Stimulated activated naive CD8-positive, alpha-beta T cell treated with anti-CD3 and anti-CD28 coated beads, Interleukin-15, Interleukin-2, amounts not matched to agents 100 ng/mL and 50 ng/mL, for 24 hours (primary cell): ENCODE measurements at regions not wholly inside any gene's neighbourhood (a gene's known extent, or its start where the extent isn't known, plus 50 kb on each side); places are given as distances from the start of the nearest gene placed in this dataset.

Source experiments
- H3K27ac Mint-ChIP-seq: one replicate; pipeline ENCODE4 v1.8.0; 2021; ENCODE audit warnings: mild to moderate bottlenecking, mixed read lengths
- H3K27me3 Mint-ChIP-seq: one replicate; pipeline ENCODE4 v1.8.0; 2021; ENCODE audit warnings: mixed read lengths
- H3K36me3 Mint-ChIP-seq: one replicate; pipeline ENCODE4 v1.8.0; 2021; ENCODE audit warnings: low read depth, mixed read lengths
- H3K4me1 Mint-ChIP-seq: one replicate; pipeline ENCODE4 v1.8.0; 2021; ENCODE audit warnings: low read depth, mixed read lengths
- H3K4me3 Mint-ChIP-seq: one replicate; pipeline ENCODE4 v1.8.0; 2021; ENCODE audit warnings: mild to moderate bottlenecking, mixed read lengths
- H3K9me3 Mint-ChIP-seq: one replicate; pipeline ENCODE4 v1.8.0; 2021; ENCODE audit warnings: mixed read lengths

DNA sequence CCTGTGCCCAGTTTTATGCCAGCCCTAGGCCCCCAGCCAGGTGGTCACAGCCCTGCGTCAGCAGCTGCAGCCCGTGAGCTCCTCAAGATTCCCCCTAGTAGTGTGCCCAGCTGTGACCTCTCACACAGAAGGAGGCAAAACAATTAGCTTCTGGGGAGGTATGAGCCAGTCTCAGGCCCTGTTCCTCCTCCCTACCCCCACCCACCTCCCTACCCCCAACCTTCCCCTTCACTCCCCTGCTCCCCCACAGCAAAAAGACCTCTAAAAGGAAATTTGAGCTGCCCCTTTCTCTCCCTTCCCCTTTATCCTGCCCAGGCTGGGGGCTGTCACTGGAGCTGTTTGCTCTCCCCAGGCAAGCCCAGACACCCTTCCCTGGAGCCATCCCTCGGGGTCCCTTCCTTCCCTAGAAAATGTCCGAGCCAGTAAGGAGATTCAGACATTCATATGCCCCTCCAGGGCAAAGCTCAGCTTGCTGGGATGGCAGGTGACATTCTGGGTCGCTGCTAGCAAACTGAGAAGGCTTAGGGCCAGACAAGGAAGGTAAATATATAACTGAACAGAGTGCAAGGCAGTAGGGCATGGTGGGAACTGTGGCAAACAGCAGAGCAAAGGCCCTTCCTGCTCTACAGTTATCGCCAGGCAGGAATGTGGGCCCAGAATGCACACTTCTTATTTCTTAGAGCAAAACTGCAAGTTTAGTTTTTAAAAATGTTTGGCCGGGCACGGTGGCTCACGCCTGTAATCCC, 300.2 kb downstream of the MN1 start:
- Mint-ChIP-seq H3K27ac (no peak overlapping the region), H3K36me3 (no peaks in the 10 kb centered on the region), H3K9me3 (no peaks in the 10 kb centered on the region), H3K4me3 (no peak overlapping the region), H3K27me3 (no peaks in the 10 kb centered on the region), H3K4me1 (no peaks in the 10 kb centered on the region)

DNA sequence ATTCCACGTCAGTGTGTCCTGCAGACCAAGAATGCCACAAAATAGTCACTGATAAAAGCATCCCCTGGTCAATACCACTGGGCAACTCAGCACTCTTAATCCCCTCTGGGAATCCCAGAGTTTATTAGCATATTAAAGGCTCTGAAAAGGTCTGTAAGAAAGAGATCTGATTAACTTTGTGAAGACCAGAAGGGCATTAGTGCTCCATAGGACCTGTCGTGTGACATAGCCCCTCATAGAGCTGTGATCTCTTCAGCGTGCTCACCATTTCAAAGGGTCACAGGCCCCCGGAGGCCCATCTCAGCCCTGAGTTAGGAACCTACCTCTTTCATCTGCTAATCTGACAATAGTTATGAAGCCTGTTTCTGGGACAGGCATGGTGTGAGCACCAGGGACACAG, 299.2 kb downstream of the MN1 start:
- H3K36me3 Mint-ChIP-seq, result no peaks in the 10 kb centered on the region
- H3K27ac Mint-ChIP-seq, result no peak overlapping the region
- H3K27me3 Mint-ChIP-seq, result no peaks in the 10 kb centered on the region
- H3K4me1 Mint-ChIP-seq, result no peaks in the 10 kb centered on the region
- no peaks in the 10 kb centered on the region for H3K9me3 Mint-ChIP-seq
- H3K4me3 Mint-ChIP-seq, result no peak overlapping the region

DNA sequence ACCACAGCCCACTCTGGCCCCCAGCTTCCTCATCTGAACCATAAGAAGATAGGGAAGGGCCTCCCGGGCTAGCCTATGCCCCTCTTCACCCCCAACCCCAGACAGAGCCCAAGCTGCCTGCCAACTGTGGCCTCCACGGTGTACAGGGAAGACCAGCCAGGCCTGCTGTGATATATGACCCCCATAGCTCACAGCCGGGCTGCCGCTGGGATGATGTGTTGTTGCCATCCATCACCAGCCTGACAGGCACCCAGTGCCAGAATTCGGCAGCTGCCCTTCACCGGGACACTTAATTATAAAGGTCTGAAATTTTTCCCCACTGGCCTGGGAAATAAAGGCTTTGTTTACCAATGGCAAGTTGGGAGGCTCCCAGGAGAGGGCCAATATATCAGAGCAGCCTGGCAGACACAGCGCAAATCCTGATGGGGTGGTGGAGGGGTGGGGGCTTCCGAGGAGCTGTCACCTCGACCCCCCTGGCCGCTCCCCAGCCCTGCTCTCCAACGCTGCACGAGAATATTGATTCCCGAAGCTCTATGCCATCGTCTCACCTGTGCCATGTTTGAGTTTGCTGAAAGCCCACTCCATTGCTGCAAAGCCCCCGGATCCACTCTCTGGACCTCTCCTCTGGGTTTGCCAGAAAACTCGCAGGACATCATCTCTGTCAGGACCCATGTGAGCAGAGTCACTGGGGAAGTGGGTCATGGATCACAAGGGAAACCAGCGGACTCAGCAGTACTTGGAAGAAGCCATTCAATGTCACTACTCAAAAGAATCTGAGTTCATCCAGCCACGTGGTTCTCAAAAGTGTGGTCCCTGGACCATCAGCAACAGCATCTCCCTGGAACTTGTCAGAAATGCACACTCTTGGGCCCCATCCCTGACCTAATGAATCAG, 296.9 kb downstream of the MN1 start:
- Mint-ChIP-seq H3K36me3 (no peaks in the 10 kb centered on the region), H3K27me3 (no peaks in the 10 kb centered on the region), H3K9me3 (no peaks in the 10 kb centered on the region), H3K27ac (no peak overlapping the region), H3K4me1 (no peaks in the 10 kb centered on the region), H3K4me3 (no peak overlapping the region)

DNA sequence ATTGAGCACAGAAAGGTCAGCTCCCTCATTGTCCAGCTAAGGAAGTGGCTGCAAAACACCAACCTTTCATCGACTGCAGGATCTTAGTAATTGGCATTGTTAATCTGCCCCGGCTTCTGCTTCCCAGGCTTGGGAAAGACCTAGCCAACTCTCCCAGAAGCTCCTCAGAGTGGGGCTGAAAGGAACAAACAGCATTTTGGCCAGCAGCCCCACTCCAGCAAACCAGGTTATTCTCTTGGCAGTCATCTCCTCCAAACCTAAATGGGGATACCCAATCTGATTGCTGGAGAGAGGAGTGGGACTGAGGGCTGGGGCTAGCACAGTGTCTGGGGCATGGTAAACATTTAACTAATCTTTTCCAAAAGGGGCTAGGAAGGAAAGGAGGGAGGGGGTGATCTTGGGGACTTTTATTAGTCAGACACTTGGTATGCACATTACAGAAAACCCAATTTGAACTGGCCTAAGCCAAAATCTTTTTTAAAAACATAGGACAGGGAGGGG, 294.4 kb downstream of the MN1 start:
- H3K36me3 Mint-ChIP-seq, result no peaks in the 10 kb centered on the region
- no peak overlapping the region for H3K4me3 Mint-ChIP-seq
- no peak overlapping the region for H3K27ac Mint-ChIP-seq
- no peaks in the 10 kb centered on the region for H3K4me1 Mint-ChIP-seq
- no peaks in the 10 kb centered on the region for H3K9me3 Mint-ChIP-seq
- peaks cover 4% of the 10 kb centered on the region for H3K27me3 Mint-ChIP-seq

DNA sequence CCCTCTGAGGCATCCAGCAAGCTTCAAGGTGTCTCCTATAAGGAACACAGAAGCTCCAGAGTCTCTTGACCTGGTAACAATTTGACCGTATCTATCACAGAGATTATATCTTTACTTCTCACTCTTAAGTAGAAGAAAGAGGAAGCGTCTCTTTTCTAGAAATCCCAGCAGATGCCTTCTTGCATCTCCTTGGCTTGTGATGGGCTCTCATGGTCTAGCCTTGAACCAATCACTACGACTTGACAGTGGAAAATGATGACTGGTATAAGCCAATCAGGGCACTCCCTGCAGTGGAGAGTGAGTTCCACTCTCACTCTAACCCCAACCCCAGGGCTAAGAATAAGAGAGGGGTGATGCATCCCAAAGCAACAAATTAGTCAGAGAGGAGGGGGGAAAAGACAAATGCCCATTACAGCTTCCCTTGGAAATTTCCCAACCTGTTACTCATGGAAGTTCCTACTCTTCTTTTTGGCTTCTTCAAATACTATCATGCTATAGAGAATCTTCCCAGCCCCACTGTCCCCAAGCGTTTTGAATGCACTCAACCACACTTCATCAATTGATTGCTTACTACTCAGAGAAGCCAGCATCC, 293.5 kb downstream of the MN1 start:
- no peaks in the 10 kb centered on the region for H3K36me3 Mint-ChIP-seq
- H3K4me1 Mint-ChIP-seq, result no peaks in the 10 kb centered on the region
- H3K27me3 Mint-ChIP-seq, result peaks cover 5% of the 10 kb centered on the region
- no peak overlapping the region for H3K27ac Mint-ChIP-seq
- no peaks in the 10 kb centered on the region for H3K9me3 Mint-ChIP-seq
- H3K4me3 Mint-ChIP-seq, result no peak overlapping the region

DNA sequence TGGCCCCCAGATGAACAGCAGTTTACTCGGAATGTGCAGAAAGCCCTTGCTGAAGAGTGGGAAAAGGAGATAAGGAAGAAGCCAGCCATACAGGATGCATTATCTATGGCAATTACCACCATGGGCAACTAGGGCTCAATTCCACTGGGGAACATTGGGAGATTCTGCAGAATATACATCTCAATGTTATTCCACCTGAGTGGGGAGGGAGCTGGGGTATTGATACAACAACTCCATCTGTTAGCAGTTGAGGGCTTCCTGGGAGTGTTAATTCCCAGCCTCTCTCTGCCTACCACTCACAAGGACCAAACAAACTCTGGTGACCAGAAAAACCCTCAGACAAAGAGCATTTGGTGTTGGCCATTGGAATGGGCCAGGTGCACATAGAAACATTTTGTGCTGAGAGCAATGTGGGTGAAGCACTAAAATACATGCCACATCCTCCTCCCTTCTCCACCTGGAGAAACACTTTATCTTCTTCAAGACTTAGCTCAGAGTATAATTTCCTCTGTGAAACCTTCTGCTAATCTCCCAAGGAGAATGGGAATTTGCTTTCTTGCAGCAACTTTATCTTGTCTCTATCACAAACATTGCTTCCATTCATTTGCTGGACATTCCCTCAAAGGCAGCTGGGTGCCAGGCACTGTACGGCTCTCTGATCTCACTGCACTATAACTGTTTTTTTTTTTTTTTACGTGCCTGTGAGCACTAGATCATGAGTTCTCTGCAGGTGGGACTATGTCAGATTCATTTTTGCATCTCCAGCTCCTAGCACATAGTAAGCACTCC, 292.2 kb downstream of the MN1 start:
- Mint-ChIP-seq H3K36me3 (no peaks in the 10 kb centered on the region), H3K4me3 (no peak overlapping the region), H3K4me1 (no peaks in the 10 kb centered on the region), H3K27ac (no peak overlapping the region), H3K27me3 (peaks cover 5% of the 10 kb centered on the region), H3K9me3 (no peaks in the 10 kb centered on the region)

DNA sequence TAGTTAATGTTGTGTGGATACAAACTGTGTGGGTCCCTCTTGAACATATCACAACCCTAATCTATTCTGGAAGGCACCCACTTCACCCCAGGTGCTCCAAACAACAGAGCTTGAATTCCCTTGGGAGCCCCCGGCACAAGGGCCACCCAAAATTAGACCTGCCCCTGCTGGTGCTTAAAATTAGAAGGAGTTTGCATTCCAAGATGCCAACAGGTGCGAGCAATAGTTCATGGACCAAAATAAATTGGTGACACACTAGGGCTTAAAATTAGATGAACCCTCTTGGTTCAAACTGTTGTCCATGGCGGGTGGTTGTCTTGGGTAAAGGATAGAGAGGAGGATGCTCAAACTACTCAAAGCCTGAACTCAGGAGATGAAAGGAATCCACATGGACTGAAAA, 291.5 kb downstream of the MN1 start:
- Mint-ChIP-seq H3K27me3 (peaks cover 5% of the 10 kb centered on the region), H3K4me1 (no peaks in the 10 kb centered on the region), H3K4me3 (no peak overlapping the region), H3K9me3 (no peaks in the 10 kb centered on the region), H3K27ac (no peak overlapping the region), H3K36me3 (no peaks in the 10 kb centered on the region)

DNA sequence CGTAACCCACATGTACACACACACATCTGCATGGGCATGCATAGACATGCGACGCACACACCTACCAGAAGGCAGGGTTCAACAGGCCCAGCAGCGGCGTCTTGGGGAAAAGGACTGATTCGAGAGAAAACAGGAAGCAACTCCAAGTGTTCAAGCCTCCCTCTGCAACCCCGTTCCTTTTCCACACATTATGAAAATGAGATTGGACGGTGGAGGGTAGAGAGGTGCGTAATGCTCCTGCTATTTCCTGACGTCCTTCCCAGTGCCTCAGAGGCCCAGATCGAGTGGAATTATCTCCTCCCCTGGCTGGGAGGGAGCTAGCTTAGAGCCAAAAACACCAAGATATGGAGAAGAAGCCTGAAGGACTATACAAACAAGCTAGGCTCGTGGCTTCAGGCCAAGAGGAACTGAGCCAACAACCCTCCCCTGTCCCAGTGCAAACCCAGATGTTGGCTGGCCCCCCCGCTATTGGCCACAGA, 289.2 kb downstream of the MN1 start:
- H3K9me3 Mint-ChIP-seq, result no peaks in the 10 kb centered on the region
- no peak overlapping the region for H3K4me3 Mint-ChIP-seq
- no peaks in the 10 kb centered on the region for H3K4me1 Mint-ChIP-seq
- H3K27me3 Mint-ChIP-seq, result peaks cover 5% of the 10 kb centered on the region
- no peaks in the 10 kb centered on the region for H3K36me3 Mint-ChIP-seq
- no peak overlapping the region for H3K27ac Mint-ChIP-seq

DNA sequence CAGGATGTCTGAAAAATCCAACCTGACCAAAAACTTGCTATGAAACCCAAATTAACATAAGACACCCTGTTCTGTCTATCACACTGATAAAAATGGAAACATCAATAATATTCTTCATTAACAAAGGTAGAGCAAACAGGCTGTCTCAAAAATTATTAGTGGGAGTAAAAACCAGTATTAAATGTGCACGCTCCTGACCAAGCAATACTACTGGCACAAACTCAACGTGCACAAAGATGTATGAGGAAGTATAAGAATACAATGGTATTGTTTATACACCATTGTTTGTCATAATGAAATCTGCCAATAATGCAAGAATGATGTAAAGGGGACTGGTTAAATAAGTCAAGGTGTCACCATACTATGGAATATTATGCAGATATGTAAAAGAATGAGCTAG, 288.5 kb downstream of the MN1 start:
- Mint-ChIP-seq H3K27me3 (peaks cover 5% of the 10 kb centered on the region), H3K4me1 (no peaks in the 10 kb centered on the region), H3K36me3 (no peaks in the 10 kb centered on the region), H3K9me3 (no peaks in the 10 kb centered on the region), H3K27ac (no peak overlapping the region), H3K4me3 (no peak overlapping the region)

DNA sequence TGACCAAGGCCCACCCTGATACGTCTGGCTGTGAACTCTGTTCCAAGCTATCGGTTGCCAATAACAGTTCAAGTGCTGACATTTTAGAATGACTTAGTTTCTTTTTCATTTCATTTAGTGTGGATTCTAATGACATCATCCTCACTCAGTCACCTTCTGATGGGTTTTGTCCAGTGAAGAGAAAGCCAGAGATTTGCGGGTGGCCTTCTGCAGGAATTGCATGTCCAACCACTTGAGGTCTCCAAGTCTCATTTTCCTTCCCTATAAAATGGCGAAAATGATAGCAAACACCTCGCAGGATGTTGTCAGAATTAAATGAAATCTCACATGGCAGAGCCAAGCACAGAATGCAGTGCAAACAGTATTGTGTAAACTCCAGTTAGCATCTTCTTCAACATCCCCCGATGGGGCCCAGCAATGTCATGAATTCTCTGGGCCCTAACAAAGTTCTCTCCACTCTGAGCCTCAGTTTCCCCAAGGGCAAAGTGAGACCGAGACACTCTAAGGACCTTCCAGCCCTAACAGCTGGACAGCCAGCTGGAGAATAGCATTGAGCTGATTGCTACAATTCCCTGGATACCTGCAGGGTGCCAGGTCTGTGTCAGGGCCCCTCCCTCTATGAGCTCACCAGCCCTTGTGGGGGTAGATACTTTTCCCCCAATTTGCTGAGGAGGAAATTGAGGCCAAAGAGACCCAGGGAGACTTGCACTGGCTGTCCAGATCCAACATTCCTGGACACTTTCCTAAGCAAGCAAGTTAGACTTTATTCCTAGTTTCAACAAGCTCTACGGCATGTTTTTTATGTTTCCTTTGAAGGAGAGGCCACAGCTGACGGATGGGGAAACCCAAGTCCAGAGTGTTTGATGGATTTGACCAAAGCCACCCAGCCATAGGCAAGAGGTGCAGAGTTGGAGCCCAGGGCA, 286.7 kb downstream of the MN1 start:
- peaks cover 5% of the 10 kb centered on the region for H3K27me3 Mint-ChIP-seq
- H3K27ac Mint-ChIP-seq, result no peak overlapping the region
- H3K4me1 Mint-ChIP-seq, result no peaks in the 10 kb centered on the region
- H3K4me3 Mint-ChIP-seq, result no peak overlapping the region
- H3K9me3 Mint-ChIP-seq, result no peaks in the 10 kb centered on the region
- H3K36me3 Mint-ChIP-seq, result no peaks in the 10 kb centered on the region

DNA sequence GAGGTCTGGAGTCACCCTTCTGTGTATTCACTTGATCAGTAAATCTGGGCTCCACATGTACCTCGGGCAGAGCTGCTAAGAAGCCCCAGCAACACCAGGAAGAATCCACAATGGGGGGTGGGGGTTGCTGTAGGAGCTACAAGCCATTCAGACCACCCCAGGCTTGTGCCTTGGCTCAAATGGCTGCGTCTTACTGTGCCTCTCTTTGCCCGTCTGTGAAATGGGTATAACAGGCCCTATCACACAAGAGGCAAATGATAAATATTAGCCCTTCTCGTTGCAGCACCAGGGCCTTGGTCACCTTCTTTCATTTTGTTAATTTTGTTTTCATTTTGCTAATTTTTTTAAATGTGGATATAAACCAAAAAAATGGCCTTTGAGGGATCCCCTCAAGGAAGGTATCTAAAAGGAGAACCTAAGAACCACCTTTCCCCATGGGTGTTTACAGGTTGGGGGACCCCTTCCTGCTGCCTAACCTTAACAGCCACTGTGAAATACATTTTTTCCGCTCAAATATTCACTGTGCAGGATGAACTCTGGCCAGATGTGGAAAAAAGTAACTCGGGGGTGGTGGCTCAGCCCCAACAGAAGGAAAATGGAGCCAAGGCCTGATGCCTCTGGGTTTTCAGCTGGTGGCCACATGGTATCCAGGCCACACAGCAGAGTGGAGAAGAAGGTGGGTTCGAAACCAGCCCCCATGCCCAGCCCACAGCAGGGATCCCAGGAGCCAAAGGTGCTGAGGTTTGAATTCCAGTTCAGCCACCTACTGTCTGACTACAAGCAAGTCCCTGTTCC, 284.0 kb downstream of the MN1 start:
- Mint-ChIP-seq H3K27me3 (no peaks in the 10 kb centered on the region), H3K36me3 (no peaks in the 10 kb centered on the region), H3K4me1 (no peaks in the 10 kb centered on the region)

DNA sequence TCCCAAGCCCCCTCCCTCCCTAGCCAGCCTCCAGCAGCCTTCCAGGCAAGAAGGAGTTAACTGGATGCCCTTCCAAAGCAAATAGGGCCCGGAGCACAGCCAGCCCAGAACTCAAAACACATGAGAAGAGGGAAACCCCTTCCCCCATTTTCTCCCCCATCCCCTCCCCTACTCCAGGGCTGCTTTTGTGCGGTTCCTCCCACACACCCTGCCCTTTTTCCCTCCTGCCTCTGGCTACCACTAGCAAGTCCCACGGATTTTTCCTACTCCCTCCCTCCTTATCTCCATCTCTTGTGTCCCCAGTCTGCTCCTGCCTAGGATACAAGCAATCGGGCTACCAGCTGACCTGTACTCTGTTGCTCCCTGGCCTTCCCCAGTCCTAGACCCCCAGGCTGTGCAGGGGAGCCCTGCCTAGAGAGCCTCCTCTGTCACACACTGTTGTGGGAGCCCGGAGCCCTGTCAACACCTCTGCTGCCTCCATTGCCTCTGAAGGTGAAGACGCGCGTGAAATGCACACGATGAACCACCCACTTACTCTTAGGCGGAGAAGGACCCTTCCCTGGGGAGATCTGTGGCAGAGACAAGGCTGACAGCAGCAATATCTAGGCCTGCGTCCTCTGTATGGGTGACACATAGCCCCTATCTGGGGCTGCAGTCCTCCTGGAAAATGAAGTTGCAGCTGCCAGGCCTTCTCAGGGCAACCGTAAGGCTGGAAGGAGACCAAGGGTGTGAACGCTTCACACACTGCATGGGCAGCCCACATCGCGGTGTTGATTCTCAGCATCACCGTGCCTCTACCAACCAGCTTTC, 282.8 kb downstream of the MN1 start:
- H3K36me3 Mint-ChIP-seq, result no peaks in the 10 kb centered on the region
- no peaks in the 10 kb centered on the region for H3K4me1 Mint-ChIP-seq
- no peaks in the 10 kb centered on the region for H3K27me3 Mint-ChIP-seq
- no peaks in the 10 kb centered on the region for H3K9me3 Mint-ChIP-seq
- H3K27ac Mint-ChIP-seq, result no peak overlapping the region
- no peak overlapping the region for H3K4me3 Mint-ChIP-seq

More for the DNA sequence above, 284.0 kb downstream of the MN1 start:
- Mint-ChIP-seq H3K4me3 (no peak overlapping the region), H3K9me3 (no peaks in the 10 kb centered on the region), H3K27ac (no peak overlapping the region)
